Effector memory CD8-positive, alpha-beta T cell (primary cell): ENCODE measurements at regions not wholly inside any gene's neighbourhood (a gene's known extent, or its start where the extent isn't known, plus 50 kb on each side); places are given as distances from the start of the nearest gene placed in this dataset.

Experiments used
- ATAC-seq: fragments of 150-1000 bp; cut with Tn5 transposase; replicated peaks from 2 replicates; pipeline ENCODE4 v1.10.0; 2021; ENCODE audit warnings: mild to moderate bottlenecking, moderate library complexity
- DNase-seq, 3 experiments: peaks; one replicate each; pipeline ENCODE4 v3.0.0; 2021
- H3K27ac Mint-ChIP-seq, 2 donors: one replicate each; pipeline ENCODE4 v1.8.0; 2022; ENCODE audit warnings: mild to moderate bottlenecking in 2 of 2, mixed read lengths in 2 of 2, moderate library complexity in 2 of 2
- H3K27me3 Mint-ChIP-seq, 2 donors: one replicate each; pipeline ENCODE4 v1.8.0; 2022; ENCODE audit warnings: mixed read lengths in 2 of 2
- H3K36me3 Mint-ChIP-seq: one replicate; pipeline ENCODE4 v1.8.0; 2022; ENCODE audit warnings: mild to moderate bottlenecking, moderate library complexity, mixed read lengths; ENCODE audit not compliant: insufficient read depth
- H3K4me1 Mint-ChIP-seq, 2 donors: one replicate each; pipeline ENCODE4 v1.8.0; 2022; ENCODE audit warnings: low read depth in 2 of 2, mixed read lengths in 2 of 2
- H3K4me3 Mint-ChIP-seq, 2 donors: one replicate each; pipeline ENCODE4 v1.8.0; 2022; ENCODE audit warnings: mild to moderate bottlenecking in 2 of 2, mixed read lengths in 2 of 2, moderate library complexity in 2 of 2
- H3K9me3 Mint-ChIP-seq, 2 donors: one replicate each; pipeline ENCODE4 v1.8.0; 2022; ENCODE audit warnings: mixed read lengths in 2 of 2

GRCh38 chr2:220433131-220433530 lies 805.7 kb downstream of the SLC4A3 start:
- ATAC-seq (no peak), DNase-seq (no peak)
- Mint-ChIP-seq H3K4me1 (no peaks in the 10 kb centered on the region), H3K9me3 (no peaks in the 10 kb centered on the region), H3K36me3 (no peaks in the 10 kb centered on the region), H3K27me3 (no peaks in the 10 kb centered on the region), H3K27ac (no peak overlapping the region), H3K4me3 (no peak overlapping the region)

DNA sequence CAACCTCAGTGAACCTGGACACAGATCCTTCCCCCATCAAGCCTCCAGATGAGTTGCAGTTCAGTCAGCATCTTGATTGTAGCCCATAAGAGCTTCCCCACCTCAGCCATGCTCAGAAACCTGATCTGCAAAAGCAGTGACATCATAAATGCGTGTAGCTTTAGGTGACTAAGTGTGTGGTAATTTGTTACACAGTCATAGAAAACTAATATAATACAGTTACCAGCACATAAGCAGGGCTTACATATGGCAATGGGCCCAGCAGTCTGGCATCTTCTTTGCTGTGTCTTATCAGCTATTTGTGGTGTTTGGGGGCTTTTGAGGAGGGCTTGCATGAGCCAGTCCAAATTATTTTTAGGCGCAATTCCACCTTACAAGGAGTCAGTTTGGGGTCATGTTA lies 807.0 kb downstream of the SLC4A3 start:
- Mint-ChIP-seq H3K27me3 (no peaks in the 10 kb centered on the region), H3K27ac (no peak overlapping the region), H3K4me3 (no peak overlapping the region), H3K9me3 (no peaks in the 10 kb centered on the region), H3K4me1 (no peaks in the 10 kb centered on the region), H3K36me3 (no peaks in the 10 kb centered on the region)
- DNase-seq (no peak), ATAC-seq (no peak)

GRCh38 chr2:220437938-220438337 lies 810.5 kb downstream of the SLC4A3 start:
- no peak overlapping the region for H3K27ac Mint-ChIP-seq
- no peaks in the 10 kb centered on the region for H3K36me3 Mint-ChIP-seq
- no peak overlapping the region for H3K4me3 Mint-ChIP-seq
- no peaks in the 10 kb centered on the region for H3K27me3 Mint-ChIP-seq
- no peaks in the 10 kb centered on the region for H3K9me3 Mint-ChIP-seq
- DNase-seq (no peak), ATAC-seq (no peak)
- no peaks in the 10 kb centered on the region for H3K4me1 Mint-ChIP-seq

- no peak overlapping the region for H3K27ac Mint-ChIP-seq
- no peak for ATAC-seq
- no peaks in the 10 kb centered on the region for H3K4me1 Mint-ChIP-seq
- H3K4me3 Mint-ChIP-seq: no peak overlapping the region
- no peaks in the 10 kb centered on the region for H3K27me3 Mint-ChIP-seq
- DNase-seq: no peak
- no peaks in the 10 kb centered on the region for H3K36me3 Mint-ChIP-seq
- peaks cover 0 to 4% of the 10 kb centered on the region in 2 donors for H3K9me3 Mint-ChIP-seq
These were observed 813.3 kb downstream of the SLC4A3 start for GRCh38 chr2:220440731-220441130.

- Mint-ChIP-seq H3K27me3 (no peaks in the 10 kb centered on the region), H3K4me3 (no peak overlapping the region), H3K36me3 (no peaks in the 10 kb centered on the region), H3K27ac (no peak overlapping the region), H3K9me3 (peaks cover 2 to 4% of the 10 kb centered on the region in 2 donors), H3K4me1 (no peaks in the 10 kb centered on the region)
- DNase-seq (no peak), ATAC-seq (no peak)
These were observed 814.0 kb downstream of the SLC4A3 start for GRCh38 chr2:220441404-220441803.

GRCh38 chr2:220442012-220442411 lies 814.6 kb downstream of the SLC4A3 start:
- Mint-ChIP-seq H3K4me3 (no peak overlapping the region), H3K4me1 (no peaks in the 10 kb centered on the region), H3K27ac (no peak overlapping the region), H3K36me3 (no peaks in the 10 kb centered on the region), H3K27me3 (no peaks in the 10 kb centered on the region), H3K9me3 (peaks cover 4 to 8% of the 10 kb centered on the region in 2 donors)
- DNase-seq (no peak), ATAC-seq (no peak)

DNA sequence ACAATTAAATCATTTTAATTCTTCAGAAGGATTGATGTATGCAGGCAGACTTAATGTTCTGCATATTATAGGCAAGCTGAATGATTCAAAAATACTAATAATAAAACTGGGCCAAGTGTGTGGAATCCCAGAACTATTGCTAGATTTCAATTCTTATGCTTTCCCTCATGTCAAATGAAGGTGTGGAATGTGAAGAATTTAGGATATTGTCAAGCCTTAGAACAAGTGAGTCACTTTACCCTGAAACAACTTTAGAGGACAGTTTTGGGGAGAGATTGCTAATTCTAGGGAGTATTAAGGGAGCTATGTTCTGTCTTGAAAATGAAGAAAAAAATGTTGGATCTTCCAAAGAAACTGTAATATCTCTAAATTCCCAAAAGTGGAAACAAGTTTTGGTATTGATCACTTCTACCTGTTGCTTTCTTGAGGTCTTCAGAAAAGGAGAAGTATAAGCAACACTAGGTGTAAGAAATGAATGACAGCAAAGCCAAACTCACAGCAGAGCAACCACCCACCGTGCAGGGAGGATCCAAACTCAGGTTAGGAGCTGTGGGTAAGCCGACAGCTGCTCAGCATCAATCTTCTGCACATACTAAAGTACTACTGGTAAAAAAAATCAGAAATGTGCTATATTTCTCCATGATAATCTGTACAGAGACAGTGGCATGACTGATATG lies 818.1 kb downstream of the SLC4A3 start:
- DNase-seq (no peak), ATAC-seq (no peak)
- H3K4me3 Mint-ChIP-seq: no peak overlapping the region
- no peaks in the 10 kb centered on the region for H3K27me3 Mint-ChIP-seq
- no peak overlapping the region for H3K27ac Mint-ChIP-seq
- H3K9me3 Mint-ChIP-seq: peaks cover 13% of the 10 kb centered on the region in 2 donors
- H3K36me3 Mint-ChIP-seq: no peaks in the 10 kb centered on the region
- H3K4me1 Mint-ChIP-seq: no peaks in the 10 kb centered on the region

- no peaks in the 10 kb centered on the region for H3K27me3 Mint-ChIP-seq
- DNase-seq (no peak), ATAC-seq (no peak)
- H3K9me3 Mint-ChIP-seq: peaks cover 13% of the 10 kb centered on the region in 2 donors
- no peaks in the 10 kb centered on the region for H3K4me1 Mint-ChIP-seq
- H3K27ac Mint-ChIP-seq: no peak overlapping the region
- no peaks in the 10 kb centered on the region for H3K36me3 Mint-ChIP-seq
- no peak overlapping the region for H3K4me3 Mint-ChIP-seq
These were observed 818.8 kb downstream of the SLC4A3 start for GRCh38 chr2:220446106-220446712.

GRCh38 chr2:220450846-220451245 lies 823.4 kb downstream of the SLC4A3 start:
- no peak overlapping the region for H3K4me3 Mint-ChIP-seq
- ATAC-seq: no peak
- peaks cover 9 to 13% of the 10 kb centered on the region in 2 donors for H3K9me3 Mint-ChIP-seq
- H3K36me3 Mint-ChIP-seq: no peaks in the 10 kb centered on the region
- H3K27me3 Mint-ChIP-seq: no peaks in the 10 kb centered on the region
- no peaks in the 10 kb centered on the region for H3K4me1 Mint-ChIP-seq
- no peak for DNase-seq
- no peak overlapping the region for H3K27ac Mint-ChIP-seq

GRCh38 chr2:220451438-220451837 lies 824.0 kb downstream of the SLC4A3 start:
- DNase-seq: no peak
- ATAC-seq: no peak
- Mint-ChIP-seq H3K9me3 (peaks cover 9 to 11% of the 10 kb centered on the region in 2 donors), H3K27me3 (no peaks in the 10 kb centered on the region), H3K4me3 (no peak overlapping the region), H3K27ac (no peak overlapping the region), H3K4me1 (no peaks in the 10 kb centered on the region), H3K36me3 (no peaks in the 10 kb centered on the region)

GRCh38 chr2:220452561-220452960 lies 825.1 kb downstream of the SLC4A3 start:
- no peak for ATAC-seq
- peaks cover 0 to 3% of the 10 kb centered on the region in 2 donors for H3K9me3 Mint-ChIP-seq
- no peak overlapping the region for H3K27ac Mint-ChIP-seq
- H3K36me3 Mint-ChIP-seq: peaks cover 4% of the 10 kb centered on the region
- H3K4me1 Mint-ChIP-seq: no peaks in the 10 kb centered on the region
- H3K27me3 Mint-ChIP-seq: no peaks in the 10 kb centered on the region
- no peak for DNase-seq
- H3K4me3 Mint-ChIP-seq: no peak overlapping the region

DNA sequence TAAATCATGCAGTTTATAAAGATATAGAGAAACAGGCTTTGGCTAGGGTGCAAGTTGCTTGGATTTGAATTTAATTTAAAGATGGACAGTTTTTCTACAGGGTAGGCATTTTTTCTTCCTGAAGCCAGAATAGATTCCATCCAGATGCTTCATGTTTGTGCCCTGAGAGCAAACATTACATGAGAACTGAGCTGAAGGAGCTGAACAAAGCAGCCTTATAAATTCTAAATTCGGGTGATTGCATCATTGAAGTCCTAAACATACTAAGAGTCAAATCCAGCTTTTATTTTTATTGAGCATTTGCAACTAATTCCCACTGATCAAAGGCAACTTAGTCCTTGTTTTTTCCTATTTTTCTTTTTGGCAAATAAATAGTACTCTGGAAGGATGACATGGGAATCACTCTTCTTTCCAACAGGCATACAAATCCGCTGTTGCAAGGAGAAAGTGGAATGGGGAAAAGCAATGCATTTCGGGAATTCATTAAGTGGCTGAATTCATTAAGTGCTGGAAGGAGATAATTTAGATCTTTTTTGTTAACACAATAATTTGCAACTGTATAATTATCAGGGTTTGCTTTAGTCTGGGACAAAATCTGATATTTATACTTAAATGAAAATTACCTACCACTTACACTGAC lies 828.0 kb downstream of the SLC4A3 start:
- DNase-seq (no peak), ATAC-seq (no peak)
- no peak overlapping the region for H3K27ac Mint-ChIP-seq
- H3K27me3 Mint-ChIP-seq: no peaks in the 10 kb centered on the region
- no peak overlapping the region for H3K4me3 Mint-ChIP-seq
- H3K36me3 Mint-ChIP-seq: peaks cover 4% of the 10 kb centered on the region
- H3K4me1 Mint-ChIP-seq: no peaks in the 10 kb centered on the region
- H3K9me3 Mint-ChIP-seq: no peaks in the 10 kb centered on the region

DNA sequence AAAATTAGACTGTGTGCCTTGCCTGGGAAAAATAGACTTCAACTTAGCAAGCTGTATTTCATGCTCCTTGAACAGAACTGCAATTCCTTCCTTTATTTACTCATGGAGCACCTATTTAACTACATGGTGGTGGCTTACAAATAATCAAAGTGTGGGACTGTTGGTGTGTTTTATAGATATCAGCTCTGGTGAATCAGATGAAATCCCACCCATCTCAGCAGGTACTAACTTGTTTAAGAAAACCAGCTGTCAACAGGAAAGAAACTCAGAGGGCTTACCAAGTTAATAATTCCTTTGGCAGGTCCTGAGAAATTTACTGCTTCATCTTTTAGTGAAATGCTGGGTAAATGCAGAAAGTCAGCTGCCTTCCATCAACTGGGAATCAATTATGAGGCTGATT lies 830.6 kb downstream of the SLC4A3 start:
- Mint-ChIP-seq H3K27me3 (no peaks in the 10 kb centered on the region), H3K9me3 (no peaks in the 10 kb centered on the region), H3K27ac (no peak overlapping the region), H3K4me3 (no peak overlapping the region), H3K4me1 (no peaks in the 10 kb centered on the region), H3K36me3 (peaks cover 4% of the 10 kb centered on the region)
- ATAC-seq (no peak), DNase-seq (no peak)
